HG02623 (cell line): ENCODE measurements at regions not wholly inside any gene's neighbourhood (a gene's known extent, or its start where the extent isn't known, plus 50 kb on each side); places are given as distances from the start of the nearest gene placed in this dataset.

Experiments used
- ATAC-seq: cut with Tn5 transposase; IDR thresholded peaks from one replicate; pipeline ENCODE4 v1.9.1; 2021; ENCODE audit warnings: moderate library complexity; ENCODE audit not compliant: unreplicated experiment

- ATAC-seq, result no peak
Observed at GRCh38 chr9:94159069-94159939, 75.0 kb downstream of the PTPDC1 start.

GRCh38 chr9:94160594-94161501 lies 76.6 kb downstream of the PTPDC1 start:
- no peak for ATAC-seq

GRCh38 chr9:94161673-94162072 lies 77.4 kb downstream of the PTPDC1 start:
- ATAC-seq, result no peak

GRCh38 chr9:94164806-94165549 lies 80.7 kb downstream of the PTPDC1 start:
- no peak for ATAC-seq

- peak; percentile 90 for ATAC-seq
Observed at GRCh38 chr9:94165592-94166235, 81.5 kb downstream of the PTPDC1 start.

GRCh38 chr9:94166236-94166975 lies 82.1 kb downstream of the PTPDC1 start:
- peak; percentile 54 for ATAC-seq

- no peak for ATAC-seq
Observed at GRCh38 chr9:94166976-94167346, 82.7 kb downstream of the PTPDC1 start.

- ATAC-seq, result no peak
Observed at GRCh38 chr9:94167376-94167890, 83.2 kb downstream of the PTPDC1 start.

GRCh38 chr9:94168203-94169000 lies 84.1 kb downstream of the PTPDC1 start:
- ATAC-seq, result no peak

- no peak for ATAC-seq
Observed at GRCh38 chr9:94169968-94170367, 85.7 kb downstream of the PTPDC1 start.

- ATAC-seq, result no peak
Observed at GRCh38 chr9:94173632-94174031, 85.5 kb upstream of the ZNF169 start.

GRCh38 chr9:94174164-94174563 lies 84.9 kb upstream of the ZNF169 start:
- ATAC-seq, result no peak

GRCh38 chr9:94175669-94176068 lies 83.4 kb upstream of the ZNF169 start:
- ATAC-seq, result no peak

GRCh38 chr9:94176608-94177007 lies 82.5 kb upstream of the ZNF169 start:
- ATAC-seq, result no peak

GRCh38 chr9:94178927-94179326 lies 80.2 kb upstream of the ZNF169 start:
- ATAC-seq, result peak; percentile 52

GRCh38 chr9:94181408-94182181 lies 77.5 kb upstream of the ZNF169 start:
- no peak for ATAC-seq

GRCh38 chr9:94182532-94182931 lies 76.6 kb upstream of the ZNF169 start:
- ATAC-seq, result no peak
